ENCODE measurements at regions not wholly inside any gene's neighbourhood (a gene's known extent, or its start where the extent isn't known, plus 50 kb on each side); places are given as distances from the start of the nearest gene placed in this dataset.

- no peak for TF ChIP-seq CTCF (IDR thresholded peaks at IDR 0.05; ENCODE audit: low read depth, low read length, poor library complexity, severe bottlenecking)
- TF ChIP-seq EZH2phosphoT487 (IDR thresholded peaks at IDR 0.05; ENCODE audit: borderline replicate concordance, low read length): no peak
These were observed 1376.0 kb downstream of the TBC1D22A start for GRCh38 chr22:48138427-48138826.
